ENCODE measurements at regions not wholly inside any gene's neighbourhood (a gene's known extent, or its start where the extent isn't known, plus 50 kb on each side); places are given as distances from the start of the nearest gene placed in this dataset.
"Not testable (repeated sequence)": the region's sequence is repeated elsewhere in the genome, so short reads cannot be mapped to it uniquely, and the experiment has no call there.

DNA sequence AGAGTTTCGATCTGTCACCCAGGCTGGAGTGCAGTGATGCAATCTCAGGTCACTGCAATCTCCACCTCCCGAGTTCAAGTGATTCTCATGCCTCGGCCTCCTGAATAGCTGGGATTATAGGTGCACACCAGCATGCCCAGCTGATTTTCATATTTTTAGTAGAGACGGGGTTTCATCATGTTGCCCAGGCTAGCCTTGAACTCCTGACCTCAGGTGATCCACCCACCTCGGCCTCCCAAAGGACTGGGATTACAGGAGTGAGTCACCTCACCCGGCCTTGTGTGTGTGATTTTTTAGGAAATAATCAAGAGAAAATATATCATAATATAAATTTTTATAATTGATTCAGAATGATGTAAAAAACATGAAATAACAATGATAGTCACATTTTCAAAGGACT, 1231.4 kb downstream of the GALC start:
- Histone ChIP-seq H3K4me3 (no peak overlapping the region), H3K36me3 (no peaks in the 10 kb centered on the region), H3K4me1 (replicated peaks) (no peaks in the 10 kb centered on the region), H3K27ac (no peak overlapping the region), H3K27me3 (replicated peaks) (no peaks in the 10 kb centered on the region), H3K9me3 (replicated peaks) (no peaks in the 10 kb centered on the region)
- DNase-seq (ENCODE audit: low read depth in 1 of 2, low spot score in 2 of 2), result no peak

DNA sequence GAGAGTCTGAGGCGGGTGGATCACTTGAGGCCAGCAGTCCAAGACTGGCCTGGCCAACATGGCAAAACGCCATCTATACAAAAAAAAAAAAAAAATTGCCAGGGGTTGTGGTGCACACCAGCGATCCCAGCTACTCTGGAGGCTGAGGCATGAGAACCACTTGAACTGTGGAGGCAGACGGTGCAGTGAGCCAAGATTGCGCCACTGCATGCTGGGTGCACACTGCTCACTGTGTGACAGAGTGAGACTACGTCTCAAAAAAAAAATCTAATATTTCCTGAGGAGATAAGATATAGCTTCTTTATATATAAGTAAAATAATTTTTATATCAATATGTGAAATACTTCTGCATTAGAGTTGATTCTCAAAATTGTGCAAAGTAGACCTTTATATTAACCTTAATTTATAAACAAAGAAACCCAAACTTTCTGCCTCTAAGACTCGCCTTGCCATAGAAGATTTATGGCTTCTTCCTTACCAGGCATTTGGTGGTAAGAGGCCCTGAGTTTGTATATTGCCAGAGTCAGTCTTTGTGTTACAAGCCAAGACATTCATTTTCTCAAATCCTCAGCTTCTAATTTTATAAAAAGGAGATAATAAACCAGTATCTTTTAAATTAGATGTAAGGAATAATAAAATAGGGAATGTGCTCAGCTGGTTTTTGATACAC, 1226.7 kb downstream of the FLRT2 start:
- Histone ChIP-seq H3K36me3 (no peaks in the 10 kb centered on the region), H3K27me3 (replicated peaks) (no peaks in the 10 kb centered on the region), H3K9me3 (replicated peaks) (no peaks in the 10 kb centered on the region), H3K4me1 (replicated peaks) (no peaks in the 10 kb centered on the region), H3K4me3 (no peak overlapping the region), H3K27ac (no peak overlapping the region)
- DNase-seq (ENCODE audit: low read depth in 1 of 2, low spot score in 2 of 2), result no peak

DNA sequence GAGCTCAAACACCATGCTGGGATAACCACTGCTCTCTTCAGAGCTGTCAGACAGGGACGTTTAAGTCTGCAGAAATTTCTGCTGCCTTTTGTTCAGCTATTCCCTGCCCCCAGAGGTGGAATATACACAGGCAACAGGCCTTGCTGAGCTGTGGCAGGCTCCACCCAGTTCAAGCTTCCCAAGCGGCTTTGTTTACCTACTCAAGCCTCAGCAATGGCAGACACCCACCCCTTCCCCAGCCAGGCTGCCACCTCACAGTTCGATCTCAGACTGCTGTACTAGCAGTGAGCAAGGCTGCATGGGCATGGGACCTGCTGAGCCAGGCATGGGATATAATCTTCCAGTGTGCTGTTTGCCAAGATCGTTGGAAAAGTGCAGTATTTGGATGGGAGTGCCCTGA, 1220.5 kb downstream of the FLRT2 start:
- DNase-seq (ENCODE audit: low read depth in 1 of 2, low spot score in 2 of 2); H3K27ac ChIP-seq; H3K36me3 ChIP-seq; H3K9me3 ChIP-seq (replicated peaks); H3K4me1 ChIP-seq (replicated peaks); H3K27me3 ChIP-seq (replicated peaks); H3K4me3 ChIP-seq: not testable (repeated sequence)

DNA sequence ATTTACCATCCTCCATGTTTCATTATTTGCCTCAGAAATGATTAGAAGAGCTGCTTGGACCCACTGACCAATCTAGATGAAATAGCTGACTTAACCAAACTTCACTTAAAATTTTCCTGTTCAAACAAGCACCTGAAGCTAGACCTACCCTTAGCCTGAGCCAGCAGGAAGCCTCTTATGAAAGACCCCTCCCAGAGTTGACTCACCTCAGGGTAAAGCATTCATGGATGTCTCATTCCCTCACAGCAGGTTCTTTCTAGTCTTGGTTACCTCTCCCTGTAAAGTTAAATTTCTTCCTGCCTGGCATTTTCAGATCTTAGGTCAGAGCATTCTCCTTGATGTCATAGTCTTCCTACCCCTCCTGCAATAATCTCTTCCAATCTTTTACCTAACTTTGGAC, 1209.8 kb downstream of the FLRT2 start:
- H3K27ac ChIP-seq, result no peak overlapping the region
- H3K9me3 ChIP-seq (replicated peaks), result no peaks in the 10 kb centered on the region

DNA sequence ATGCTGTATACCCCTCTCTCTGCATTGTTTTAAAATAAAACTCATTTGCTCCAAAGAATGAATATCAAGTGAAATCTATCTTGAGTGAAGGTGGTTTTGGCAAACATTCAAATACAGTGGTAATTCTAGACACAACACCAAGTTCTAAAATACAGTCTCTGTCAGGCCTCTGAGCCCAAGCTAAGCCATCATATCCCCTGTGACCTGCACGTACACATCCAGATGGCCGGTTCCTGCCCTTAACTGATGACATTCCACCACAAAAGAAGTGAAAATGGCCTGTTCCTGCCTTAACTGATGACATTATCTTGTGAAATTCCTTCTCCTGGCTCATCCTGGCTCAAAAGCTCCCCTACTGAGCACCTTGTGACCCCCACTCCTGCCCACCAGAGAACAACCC, 1201.5 kb downstream of the FLRT2 start:
- H3K4me1 ChIP-seq (replicated peaks); H3K36me3 ChIP-seq; H3K4me3 ChIP-seq; H3K27me3 ChIP-seq (replicated peaks); H3K9me3 ChIP-seq (replicated peaks); DNase-seq (ENCODE audit: low read depth in 1 of 2, low spot score in 2 of 2); H3K27ac ChIP-seq: not testable (repeated sequence)

More for the DNA sequence above, 1209.8 kb downstream of the FLRT2 start:
- Histone ChIP-seq H3K4me1 (replicated peaks) (no peaks in the 10 kb centered on the region), H3K27me3 (replicated peaks) (no peaks in the 10 kb centered on the region), H3K36me3 (no peaks in the 10 kb centered on the region), H3K4me3 (no peak overlapping the region)
- DNase-seq (ENCODE audit: low read depth in 1 of 2, low spot score in 2 of 2), result no peak

DNA sequence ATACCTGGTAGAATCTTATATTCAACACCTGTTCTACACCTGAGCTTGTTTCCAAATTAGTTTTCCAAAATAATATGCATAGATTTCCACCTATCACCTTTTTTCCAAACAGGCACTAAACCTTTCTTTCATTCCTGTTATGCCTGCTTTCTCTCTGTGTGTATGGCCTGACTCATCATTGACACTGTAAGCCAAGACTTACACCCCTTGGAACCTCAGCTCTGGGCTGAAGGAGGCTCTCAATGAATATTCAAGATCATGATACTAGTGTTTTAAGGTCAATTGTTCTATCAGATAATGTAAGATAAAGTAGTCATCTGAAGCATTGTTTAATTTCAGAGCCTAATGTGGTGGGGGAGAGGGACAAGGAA, 1193.3 kb downstream of the FLRT2 start:
- H3K27ac ChIP-seq, result no peak overlapping the region
- H3K9me3 ChIP-seq (replicated peaks), result no peaks in the 10 kb centered on the region
- H3K36me3 ChIP-seq, result no peaks in the 10 kb centered on the region
- DNase-seq (ENCODE audit: low read depth in 1 of 2, low spot score in 2 of 2), result no peak
- no peak overlapping the region for H3K4me3 ChIP-seq
- H3K27me3 ChIP-seq (replicated peaks), result no peaks in the 10 kb centered on the region
- no peaks in the 10 kb centered on the region for H3K4me1 ChIP-seq (replicated peaks)

DNA sequence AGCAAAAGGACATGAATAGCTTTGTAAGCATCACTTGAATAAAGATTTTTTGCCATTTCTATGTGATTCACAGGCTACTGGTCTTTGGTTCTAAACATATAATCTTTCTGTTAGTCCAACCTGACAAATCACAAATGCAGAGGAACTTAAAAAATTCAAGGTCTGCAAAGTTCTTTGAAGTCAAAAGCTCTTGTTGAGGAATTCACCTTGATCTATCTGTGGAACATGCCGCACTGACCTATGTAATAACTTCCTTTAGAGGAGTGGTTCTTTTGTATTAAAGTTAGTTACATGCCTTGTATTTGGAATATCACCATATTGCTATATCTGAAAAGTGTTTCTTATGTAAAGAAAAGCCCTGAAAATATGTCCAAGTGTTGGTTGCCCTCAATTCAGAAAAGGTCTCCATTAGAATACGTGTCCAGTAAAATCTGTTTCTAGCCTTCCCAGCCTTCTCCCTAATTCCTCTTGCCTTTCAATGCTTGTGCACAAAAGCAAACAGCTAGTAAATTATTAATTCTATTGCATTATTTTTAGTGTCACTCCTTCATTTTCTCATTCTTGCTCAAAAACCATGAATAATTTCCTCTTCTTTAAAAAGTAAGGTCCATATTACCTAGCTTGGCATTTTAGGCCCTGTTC, 1192.8 kb downstream of the FLRT2 start:
- DNase-seq (ENCODE audit: low read depth in 1 of 2, low spot score in 2 of 2), result no peak
- Histone ChIP-seq H3K9me3 (replicated peaks) (no peaks in the 10 kb centered on the region), H3K36me3 (no peaks in the 10 kb centered on the region), H3K4me1 (replicated peaks) (no peaks in the 10 kb centered on the region), H3K27ac (no peak overlapping the region), H3K4me3 (no peak overlapping the region), H3K27me3 (replicated peaks) (no peaks in the 10 kb centered on the region)

DNA sequence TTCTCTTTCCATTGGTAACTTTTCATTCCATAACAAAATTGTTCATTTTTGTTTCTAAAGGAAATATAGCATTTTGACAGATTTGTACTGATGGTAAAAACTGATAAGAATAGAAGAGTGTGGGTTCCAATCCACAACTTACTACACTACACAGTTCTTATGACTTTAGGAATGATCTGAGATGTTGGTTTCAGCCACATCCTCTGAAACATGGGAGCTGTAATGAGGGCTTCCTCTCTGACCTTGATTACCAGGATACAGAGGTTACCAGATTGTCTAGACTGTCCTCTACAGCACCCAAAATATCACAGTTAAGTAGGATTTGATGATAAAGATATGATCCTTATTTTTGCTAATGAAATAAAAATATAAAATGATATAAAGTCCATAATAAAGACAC, 1184.6 kb downstream of the FLRT2 start:
- Histone ChIP-seq H3K36me3 (no peaks in the 10 kb centered on the region), H3K4me3 (no peak overlapping the region), H3K27me3 (replicated peaks) (no peaks in the 10 kb centered on the region), H3K4me1 (replicated peaks) (no peaks in the 10 kb centered on the region), H3K27ac (no peak overlapping the region), H3K9me3 (replicated peaks) (no peaks in the 10 kb centered on the region)
- no peak for DNase-seq (ENCODE audit: low read depth in 1 of 2, low spot score in 2 of 2)

DNA sequence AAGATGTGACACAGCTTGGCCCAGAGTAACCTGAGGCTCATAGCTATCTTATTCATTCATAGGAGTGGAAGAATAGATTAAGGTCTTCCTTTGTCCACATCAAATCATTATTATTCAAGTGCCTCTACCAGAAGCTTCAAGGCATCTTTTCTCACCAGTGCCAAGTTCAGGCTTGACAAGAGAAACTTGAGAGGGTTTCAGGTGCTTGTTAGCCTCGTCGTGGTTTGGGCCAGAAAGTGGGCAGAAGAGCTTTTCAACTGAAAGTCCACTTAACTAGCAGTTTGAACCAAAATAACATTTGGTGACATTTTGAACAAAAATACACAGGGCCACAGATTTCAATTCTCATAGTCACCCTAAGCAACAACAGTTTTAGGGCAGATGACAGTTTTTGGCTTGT, 1184.2 kb downstream of the FLRT2 start:
- no peak for DNase-seq (ENCODE audit: low read depth in 1 of 2, low spot score in 2 of 2)
- H3K4me1 ChIP-seq (replicated peaks), result no peaks in the 10 kb centered on the region
- no peak overlapping the region for H3K27ac ChIP-seq
- H3K36me3 ChIP-seq, result no peaks in the 10 kb centered on the region
- no peaks in the 10 kb centered on the region for H3K27me3 ChIP-seq (replicated peaks)
- no peak overlapping the region for H3K4me3 ChIP-seq
- H3K9me3 ChIP-seq (replicated peaks), result no peaks in the 10 kb centered on the region

DNA sequence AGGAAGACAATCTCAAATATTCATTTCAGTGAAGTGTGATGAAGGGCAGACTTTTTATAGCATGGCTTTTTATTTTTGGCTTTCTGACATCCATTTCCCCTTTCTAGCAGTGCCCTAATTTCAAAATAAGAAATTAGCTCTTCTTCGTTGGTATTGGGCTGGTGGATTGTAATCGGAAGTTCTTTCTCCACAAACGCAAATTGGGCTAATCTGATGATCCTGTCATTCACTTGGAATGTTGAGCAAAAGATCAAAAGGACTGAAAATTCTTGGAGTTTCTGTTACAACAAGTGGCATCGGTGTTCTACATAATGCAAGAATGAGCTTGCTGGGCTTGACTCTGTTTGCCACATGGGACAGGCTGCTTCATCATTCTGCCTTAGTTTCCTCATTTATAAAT, 1182.8 kb downstream of the FLRT2 start:
- H3K27me3 ChIP-seq (replicated peaks), result no peaks in the 10 kb centered on the region
- no peak overlapping the region for H3K4me3 ChIP-seq
- H3K9me3 ChIP-seq (replicated peaks), result no peaks in the 10 kb centered on the region
- H3K36me3 ChIP-seq, result no peaks in the 10 kb centered on the region
- H3K4me1 ChIP-seq (replicated peaks), result no peaks in the 10 kb centered on the region
- H3K27ac ChIP-seq, result no peak overlapping the region
- no peak for DNase-seq (ENCODE audit: low read depth in 1 of 2, low spot score in 2 of 2)

DNA sequence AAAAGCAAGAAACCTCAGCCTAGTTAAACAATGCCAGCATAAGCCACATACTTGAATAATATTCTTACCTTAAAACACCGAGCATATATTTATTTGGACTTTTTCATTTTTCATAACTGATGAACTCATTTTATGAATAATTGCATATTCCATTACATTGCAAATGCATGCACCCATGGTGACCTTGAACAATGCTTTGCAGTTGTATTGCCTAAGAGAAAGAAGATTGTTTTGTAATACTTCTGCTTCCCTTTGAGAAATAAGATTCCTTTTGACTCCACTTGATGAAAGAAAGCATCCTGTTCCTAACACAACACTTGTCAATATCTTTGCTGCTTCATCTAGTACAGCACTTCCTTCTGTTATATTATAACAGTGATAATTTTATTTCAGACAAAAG, 1182.2 kb downstream of the FLRT2 start:
- Histone ChIP-seq H3K9me3 (replicated peaks) (no peaks in the 10 kb centered on the region), H3K27ac (no peak overlapping the region), H3K4me3 (no peak overlapping the region), H3K4me1 (replicated peaks) (no peaks in the 10 kb centered on the region), H3K36me3 (no peaks in the 10 kb centered on the region), H3K27me3 (replicated peaks) (no peaks in the 10 kb centered on the region)
- DNase-seq (ENCODE audit: low read depth in 1 of 2, low spot score in 2 of 2), result no peak

DNA sequence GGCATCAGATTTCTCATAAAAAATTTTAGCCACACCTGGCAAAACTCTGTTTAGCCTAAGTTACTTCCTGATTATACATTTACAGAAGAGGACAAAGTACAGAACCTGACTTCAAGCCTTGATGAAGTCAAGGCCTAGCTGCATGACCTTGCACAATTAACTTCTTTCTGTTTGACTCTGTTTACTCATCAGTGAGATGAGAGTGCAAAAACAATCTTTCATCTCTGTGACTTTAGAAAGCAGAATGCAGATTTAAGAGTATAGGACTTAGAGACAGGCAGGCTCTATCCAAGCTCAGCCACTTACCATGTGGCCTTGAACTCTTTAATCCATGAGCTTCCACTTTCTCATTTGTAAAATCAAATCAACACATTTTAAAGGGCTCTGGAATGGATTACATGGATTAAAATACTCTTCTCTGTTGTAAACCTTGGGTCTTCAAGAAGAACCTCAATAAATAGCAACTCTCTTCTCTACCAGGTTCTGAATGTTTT, 1178.9 kb downstream of the FLRT2 start:
- Histone ChIP-seq H3K36me3 (no peaks in the 10 kb centered on the region), H3K27ac (no peak overlapping the region), H3K9me3 (replicated peaks) (no peaks in the 10 kb centered on the region), H3K4me3 (no peak overlapping the region), H3K4me1 (replicated peaks) (no peaks in the 10 kb centered on the region), H3K27me3 (replicated peaks) (no peaks in the 10 kb centered on the region)
- DNase-seq (ENCODE audit: low read depth in 1 of 2, low spot score in 2 of 2), result no peak

DNA sequence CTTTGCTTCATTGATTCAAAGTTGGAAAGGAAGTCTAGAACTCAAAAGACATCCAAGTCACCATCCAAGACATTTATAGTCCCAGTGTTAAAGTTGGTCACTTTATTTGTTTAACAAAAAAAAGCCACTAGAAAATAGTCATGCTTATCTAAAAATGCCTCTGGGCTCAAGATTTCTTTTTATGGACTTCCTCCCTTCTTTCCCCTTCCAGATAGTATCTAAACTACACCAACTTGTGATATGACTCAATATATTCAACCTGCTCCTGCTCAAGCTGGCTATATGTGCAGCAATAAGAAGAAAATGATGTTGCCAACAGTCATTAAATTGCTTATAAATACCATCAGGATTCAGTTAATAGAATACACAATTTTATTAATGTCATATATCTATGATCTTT, 1177.1 kb downstream of the FLRT2 start:
- Histone ChIP-seq H3K4me3 (no peak overlapping the region), H3K27ac (no peak overlapping the region), H3K4me1 (replicated peaks) (no peaks in the 10 kb centered on the region), H3K36me3 (no peaks in the 10 kb centered on the region), H3K9me3 (replicated peaks) (no peaks in the 10 kb centered on the region), H3K27me3 (replicated peaks) (no peaks in the 10 kb centered on the region)
- DNase-seq (ENCODE audit: low read depth in 1 of 2, low spot score in 2 of 2), result no peak

DNA sequence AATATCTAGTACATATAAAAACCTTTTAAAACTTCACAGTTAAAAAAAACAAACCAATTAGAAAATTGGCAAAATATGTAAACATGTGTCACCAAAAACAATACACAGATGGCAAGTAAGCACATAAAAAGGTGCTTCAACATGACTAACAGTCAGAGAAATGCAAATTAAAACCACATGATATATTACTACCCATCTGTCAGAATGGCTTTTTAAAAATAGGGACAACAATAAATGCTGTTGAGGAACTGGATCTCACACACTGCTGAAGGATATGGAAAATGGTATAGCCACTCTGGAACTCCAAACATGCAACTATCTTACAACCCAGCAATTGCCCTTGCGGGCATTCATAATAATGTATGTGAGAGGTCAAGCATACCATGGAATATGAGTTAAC, 1153.6 kb downstream of the FLRT2 start:
- Histone ChIP-seq H3K36me3 (no peaks in the 10 kb centered on the region), H3K27me3 (replicated peaks) (no peaks in the 10 kb centered on the region), H3K9me3 (replicated peaks) (no peaks in the 10 kb centered on the region), H3K4me3 (no peak overlapping the region), H3K4me1 (replicated peaks) (0 out of 2 replicates have a peak, but pooled peaks cover 3% of the 10 kb centered on the region), H3K27ac (no peak overlapping the region)
- peak in 1 of 2 experiments; percentile 1 for DNase-seq (ENCODE audit: low read depth in 1 of 2, low spot score in 2 of 2)

DNA sequence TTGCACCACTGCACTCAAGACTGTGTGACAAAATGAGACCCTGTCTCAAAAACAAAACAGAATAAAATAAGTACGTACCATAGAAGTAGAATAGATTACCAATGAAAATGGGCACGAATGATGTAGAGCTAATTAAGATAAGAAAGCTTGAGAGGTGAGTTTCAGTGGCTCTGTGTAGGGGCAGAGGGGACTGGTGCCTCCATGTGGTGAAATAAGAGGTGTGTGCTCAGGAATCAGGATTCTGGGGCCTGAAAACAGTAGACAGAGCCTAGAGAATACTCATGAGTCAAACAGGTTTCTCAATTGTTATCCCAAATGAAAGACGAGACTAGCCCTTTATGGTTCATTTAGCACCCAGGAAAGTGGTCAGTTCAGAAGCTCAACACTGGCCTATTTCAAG, 1145.1 kb downstream of the FLRT2 start:
- H3K36me3 ChIP-seq, result no peaks in the 10 kb centered on the region
- no peak for DNase-seq (ENCODE audit: low read depth in 1 of 2, low spot score in 2 of 2)
- H3K4me1 ChIP-seq (replicated peaks), result no peaks in the 10 kb centered on the region
- no peak overlapping the region for H3K27ac ChIP-seq
- H3K9me3 ChIP-seq (replicated peaks), result no peaks in the 10 kb centered on the region
- H3K27me3 ChIP-seq (replicated peaks), result no peaks in the 10 kb centered on the region
- no peak overlapping the region for H3K4me3 ChIP-seq
